Suprapubic skin (tissue), 3 donors: ENCODE measurements at regions not wholly inside any gene's neighbourhood (a gene's known extent, or its start where the extent isn't known, plus 50 kb on each side); places are given as distances from the start of the nearest gene placed in this dataset.

Source experiments
- CTCF ChIP-seq, 2 donors: fragments of 200-600 bp in 1 of 2; fragments of 450-650 bp in 1 of 2; sonication (generic) in 1 of 2; IDR thresholded peaks; one replicate each; pipeline ENCODE4 v1.5.1; 2016 to 2019; ENCODE audit warnings: antibody characterized with exemption in 2 of 2, mild to moderate bottlenecking in 1 of 2, moderate library complexity in 1 of 2
- POLR2AphosphoS5 ChIP-seq, 3 donors: sonication (generic); formaldehyde crosslinking; IDR thresholded peaks; one replicate each; pipeline ENCODE4 v1.6.1; 2017; ENCODE audit warnings: antibody characterized with exemption in 3 of 3

- TF ChIP-seq POLR2AphosphoS5 (IDR thresholded peaks at IDR 0.05) = no peak
- no peak for TF ChIP-seq CTCF (IDR thresholded peaks at IDR 0.05)
These were observed 155.6 kb downstream of the WNT5A start for GRCh38 chr3:55331524-55331923.
